Natural killer cell (primary cell): ENCODE measurements at regions not wholly inside any gene's neighbourhood (a gene's known extent, or its start where the extent isn't known, plus 50 kb on each side); places are given as distances from the start of the nearest gene placed in this dataset.

Source experiments
- ATAC-seq, 3 donors: fragments of 150-1000 bp in 2 of 3; fragments of 200-7000 bp in 1 of 3; cut with Tn5 transposase; 1 replicate in 1 of 3; 2 replicates in 2 of 3; pipeline ENCODE4 v1.10.0; 2021; ENCODE audit warnings: mild to moderate bottlenecking in 2 of 3, moderate library complexity in 2 of 3
- DNase-seq, 2 donors: peaks; one replicate each; pipeline versions ENCODE4 v3.0.0 to v3.0.0-alpha.2; 2013 to 2021; ENCODE audit warnings: mixed read lengths in 1 of 2
- H3K27ac ChIP-seq: one replicate; pipeline ENCODE4 v1.5.1; 2013; ENCODE audit warnings: mild to moderate bottlenecking, low read length
- H3K27me3 ChIP-seq: one replicate; pipeline ENCODE4 v1.6.1; 2013; ENCODE audit warnings: low read length; ENCODE audit not compliant: control insufficient read depth, insufficient read depth
- H3K36me3 ChIP-seq: one replicate; pipeline ENCODE4 v1.6.1; 2013; ENCODE audit warnings: low read length; ENCODE audit not compliant: control insufficient read depth, insufficient read depth
- H3K4me1 ChIP-seq: one replicate; pipeline ENCODE4 v1.6.1; 2013; ENCODE audit warnings: low read length; ENCODE audit not compliant: control insufficient read depth, insufficient read depth
- H3K4me3 ChIP-seq: one replicate; pipeline ENCODE4 v1.5.1; 2013; ENCODE audit warnings: low read length
- H3K9me3 ChIP-seq: one replicate; pipeline ENCODE4 v1.6.1; 2013; ENCODE audit warnings: low read length; ENCODE audit not compliant: control insufficient read depth, insufficient read depth
- H3K27ac Mint-ChIP-seq, 2 donors: one replicate each; pipeline ENCODE4 v1.8.0; 2022; ENCODE audit warnings: mild to moderate bottlenecking in 2 of 2, mixed read lengths in 2 of 2, moderate library complexity in 1 of 2
- H3K27me3 Mint-ChIP-seq, 2 donors: one replicate each; pipeline ENCODE4 v1.8.0; 2022; ENCODE audit warnings: low read depth in 2 of 2, mixed read lengths in 2 of 2
- H3K36me3 Mint-ChIP-seq: one replicate; pipeline ENCODE4 v1.8.0; 2022; ENCODE audit warnings: mixed read lengths
- H3K4me1 Mint-ChIP-seq, 2 donors: one replicate each; pipeline ENCODE4 v1.8.0; 2022; ENCODE audit warnings: mixed read lengths in 2 of 2
- H3K4me3 Mint-ChIP-seq: one replicate; pipeline ENCODE4 v1.8.0; 2022; ENCODE audit warnings: mild to moderate bottlenecking, moderate library complexity, mixed read lengths
- H3K9me3 Mint-ChIP-seq, 2 donors: one replicate each; pipeline ENCODE4 v1.8.0; 2022; ENCODE audit warnings: mixed read lengths in 2 of 2
- WGBS: methylation state at CpG from one replicate; pipeline ENCODE4 v1.1.7; 2013; ENCODE audit warnings: missing lambda C conversion rate; ENCODE audit not compliant: insufficient coverage; 5-methylcytosine and 5-hydroxymethylcytosine counted together
- intact Hi-C: fragments of 100-400 bp; cut with micrococcal nuclease; formaldehyde crosslinking; loops from one replicate; pipeline ENCODE4 v1.14.2; 2022
- TF ChIP-seq, protein P1 (sequence below): fragments of 200-600 bp; IDR thresholded peaks from one replicate; pipeline ENCODE4 v1.8.0; 2022; ENCODE audit warnings: antibody characterized with exemption

DNA sequence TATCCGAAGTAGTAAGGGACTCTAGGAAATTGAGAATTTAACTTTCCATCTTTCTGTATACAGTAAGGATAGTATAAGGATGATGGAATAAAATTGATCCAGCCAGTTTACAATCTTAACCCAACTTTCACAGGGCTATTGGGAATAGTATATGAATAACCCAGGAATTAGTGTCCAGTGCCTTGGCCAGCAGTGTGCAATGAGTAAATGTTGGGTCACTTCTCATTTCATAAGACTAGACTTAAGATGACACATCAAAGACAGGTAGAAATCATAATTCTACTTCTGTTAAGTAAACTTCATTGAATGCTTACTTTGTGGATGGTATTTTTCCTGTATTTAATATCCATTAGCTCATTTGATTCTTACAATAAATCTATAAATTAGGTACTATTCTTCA lies 949.6 kb upstream of the GOT2 start:
- no CpG with 5 or more reads among the region's 1 CpG for WGBS
- TF ChIP-seq, protein P1, sequence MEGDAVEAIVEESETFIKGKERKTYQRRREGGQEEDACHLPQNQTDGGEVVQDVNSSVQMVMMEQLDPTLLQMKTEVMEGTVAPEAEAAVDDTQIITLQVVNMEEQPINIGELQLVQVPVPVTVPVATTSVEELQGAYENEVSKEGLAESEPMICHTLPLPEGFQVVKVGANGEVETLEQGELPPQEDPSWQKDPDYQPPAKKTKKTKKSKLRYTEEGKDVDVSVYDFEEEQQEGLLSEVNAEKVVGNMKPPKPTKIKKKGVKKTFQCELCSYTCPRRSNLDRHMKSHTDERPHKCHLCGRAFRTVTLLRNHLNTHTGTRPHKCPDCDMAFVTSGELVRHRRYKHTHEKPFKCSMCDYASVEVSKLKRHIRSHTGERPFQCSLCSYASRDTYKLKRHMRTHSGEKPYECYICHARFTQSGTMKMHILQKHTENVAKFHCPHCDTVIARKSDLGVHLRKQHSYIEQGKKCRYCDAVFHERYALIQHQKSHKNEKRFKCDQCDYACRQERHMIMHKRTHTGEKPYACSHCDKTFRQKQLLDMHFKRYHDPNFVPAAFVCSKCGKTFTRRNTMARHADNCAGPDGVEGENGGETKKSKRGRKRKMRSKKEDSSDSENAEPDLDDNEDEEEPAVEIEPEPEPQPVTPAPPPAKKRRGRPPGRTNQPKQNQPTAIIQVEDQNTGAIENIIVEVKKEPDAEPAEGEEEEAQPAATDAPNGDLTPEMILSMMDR, result no peak
- H3K36me3 Mint-ChIP-seq, result no peaks in the 10 kb centered on the region
- intact Hi-C loops, result no loop called here
- no peak overlapping the region for H3K4me3 Mint-ChIP-seq
- DNase-seq (no peak), ATAC-seq (no peak)
- peaks cover 7% of the 10 kb centered on the region for H3K9me3 ChIP-seq
- no peaks in the 10 kb centered on the region for H3K27me3 ChIP-seq
- H3K4me1 ChIP-seq, result no peaks in the 10 kb centered on the region
- no peak overlapping the region for H3K27ac Mint-ChIP-seq
- no peak overlapping the region for H3K27ac ChIP-seq
- peaks cover 9 to 14% of the 10 kb centered on the region in 2 donors for H3K9me3 Mint-ChIP-seq
- no peak overlapping the region for H3K4me3 ChIP-seq
- no peaks in the 10 kb centered on the region for H3K36me3 ChIP-seq
- H3K27me3 Mint-ChIP-seq, result no peaks in the 10 kb centered on the region
- H3K4me1 Mint-ChIP-seq, result no peaks in the 10 kb centered on the region

DNA sequence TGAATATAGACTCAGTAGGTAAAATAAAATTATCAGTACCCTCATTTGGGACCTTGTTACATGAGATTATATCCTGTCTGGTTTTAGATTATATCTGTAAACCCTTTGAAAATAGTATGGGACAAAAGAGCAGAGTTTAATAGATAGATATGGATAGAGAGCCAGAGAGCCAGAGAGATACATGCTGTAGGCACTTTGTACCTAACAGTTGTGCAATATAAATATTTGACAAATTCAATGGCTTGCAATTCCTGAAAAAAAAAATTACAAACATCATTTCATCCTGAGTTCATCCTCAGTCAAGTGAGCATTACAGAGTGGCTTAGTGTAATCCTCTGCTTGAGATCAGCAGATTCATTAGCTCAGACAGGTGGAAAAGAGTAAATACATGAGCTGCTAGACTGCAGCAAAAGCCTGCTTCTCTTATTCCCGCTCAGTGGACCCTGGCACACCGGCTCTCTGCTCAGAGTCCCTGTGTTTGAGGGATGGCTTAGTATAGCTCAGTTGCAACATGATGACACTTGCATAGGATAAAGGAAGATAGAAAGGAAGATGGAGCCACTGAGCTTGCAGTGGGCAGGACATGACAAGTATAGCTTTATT lies 931.6 kb upstream of the GOT2 start:
- Histone ChIP-seq H3K4me3 (no peak overlapping the region), H3K4me1 (no peaks in the 10 kb centered on the region), H3K27me3 (no peaks in the 10 kb centered on the region), H3K27ac (no peak overlapping the region), H3K9me3 (no peaks in the 10 kb centered on the region), H3K36me3 (no peaks in the 10 kb centered on the region)
- H3K27me3 Mint-ChIP-seq, result no peaks in the 10 kb centered on the region
- no peak overlapping the region for H3K27ac Mint-ChIP-seq
- no peaks in the 10 kb centered on the region for H3K36me3 Mint-ChIP-seq
- intact Hi-C loops, result no loop called here
- no peaks in the 10 kb centered on the region for H3K4me1 Mint-ChIP-seq
- WGBS, result 92% methylated on average over 2 of the region's 2 CpGs
- H3K9me3 Mint-ChIP-seq, result peaks cover 8 to 13% of the 10 kb centered on the region in 2 donors
- DNase-seq (no peak), ATAC-seq (no peak)
- no peak overlapping the region for H3K4me3 Mint-ChIP-seq
- TF ChIP-seq, protein P1, result no peak

DNA sequence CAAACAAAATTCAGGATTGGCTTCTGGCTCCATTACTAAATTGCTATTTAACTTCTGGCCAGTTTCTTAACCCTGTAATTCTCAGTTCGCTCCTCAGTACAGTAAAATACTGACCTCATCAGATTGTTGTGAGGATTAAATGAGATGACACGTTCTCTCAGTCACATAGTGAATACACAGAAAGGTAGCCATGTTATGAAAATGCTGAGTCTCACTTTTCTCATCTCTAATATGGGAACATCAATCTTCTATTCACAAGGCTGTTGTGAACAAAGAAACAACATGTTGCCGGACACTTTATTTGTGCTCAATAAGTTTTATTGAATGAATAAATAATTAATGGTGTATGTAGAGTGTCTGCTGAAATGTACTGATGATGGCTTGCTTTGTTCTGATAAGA lies 924.5 kb upstream of the GOT2 start:
- peaks cover 8 to 11% of the 10 kb centered on the region in 2 donors for H3K9me3 Mint-ChIP-seq
- H3K27ac ChIP-seq, result no peak overlapping the region
- no peak overlapping the region for H3K27ac Mint-ChIP-seq
- no peaks in the 10 kb centered on the region for H3K27me3 ChIP-seq
- TF ChIP-seq, protein P1, result no peak
- no peaks in the 10 kb centered on the region for H3K36me3 ChIP-seq
- H3K27me3 Mint-ChIP-seq, result no peaks in the 10 kb centered on the region
- no peaks in the 10 kb centered on the region for H3K4me1 Mint-ChIP-seq
- intact Hi-C loops, result no loop called here
- ATAC-seq, result no peak
- H3K36me3 Mint-ChIP-seq, result no peaks in the 10 kb centered on the region
- WGBS, result 100% methylated on average over 2 of the region's 3 CpGs
- no peak for DNase-seq
- no peaks in the 10 kb centered on the region for H3K4me1 ChIP-seq
- no peak overlapping the region for H3K4me3 Mint-ChIP-seq
- no peak overlapping the region for H3K4me3 ChIP-seq
- no peaks in the 10 kb centered on the region for H3K9me3 ChIP-seq

DNA sequence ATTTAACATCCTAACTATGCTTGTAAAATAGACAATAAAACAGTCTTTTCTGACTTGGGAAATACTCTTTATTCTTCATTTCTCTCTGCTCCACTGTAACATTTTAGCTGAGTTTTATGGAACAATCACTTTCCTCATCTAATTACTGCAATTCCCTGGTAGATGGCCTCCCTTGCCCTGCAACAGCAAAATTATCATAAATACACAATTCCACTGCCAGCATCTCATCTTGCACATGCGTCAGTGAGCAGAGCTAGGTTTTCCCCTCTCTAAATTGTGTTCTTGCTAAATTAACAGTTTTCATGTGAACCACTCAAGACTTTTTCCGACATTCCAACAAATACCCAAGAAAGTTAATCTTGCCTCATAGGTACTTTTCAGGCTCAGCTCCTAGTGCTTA lies 920.9 kb upstream of the GOT2 start:
- TF ChIP-seq, protein P1, result no peak
- H3K36me3 ChIP-seq, result no peaks in the 10 kb centered on the region
- WGBS, result 86% methylated on average over 2 of the region's 2 CpGs
- H3K27me3 ChIP-seq, result no peaks in the 10 kb centered on the region
- H3K9me3 ChIP-seq, result peaks cover 5% of the 10 kb centered on the region
- H3K4me1 Mint-ChIP-seq, result no peaks in the 10 kb centered on the region
- peaks cover 10 to 15% of the 10 kb centered on the region in 2 donors for H3K9me3 Mint-ChIP-seq
- H3K4me3 ChIP-seq, result no peak overlapping the region
- intact Hi-C loops, result no loop called here
- H3K27me3 Mint-ChIP-seq, result no peaks in the 10 kb centered on the region
- H3K4me3 Mint-ChIP-seq, result no peak overlapping the region
- H3K27ac ChIP-seq, result no peak overlapping the region
- H3K27ac Mint-ChIP-seq, result no peak overlapping the region
- ATAC-seq (no peak), DNase-seq (no peak)
- no peaks in the 10 kb centered on the region for H3K36me3 Mint-ChIP-seq
- no peaks in the 10 kb centered on the region for H3K4me1 ChIP-seq
